Upper lobe of left lung (tissue), 6 donors: ENCODE measurements at regions not wholly inside any gene's neighbourhood (a gene's known extent, or its start where the extent isn't known, plus 50 kb on each side); places are given as distances from the start of the nearest gene placed in this dataset.

Experiments
- ATAC-seq, 2 donors: fragments of 200-7000 bp; cut with Tn5 transposase; one replicate each; pipeline ENCODE4 v1.9.1; 2022; ENCODE audit warnings: mild to moderate bottlenecking in 2 of 2, moderate library complexity in 2 of 2; ENCODE audit not compliant: low FRiP score in 2 of 2
- DNase-seq, 2 donors: peaks; one replicate each; pipeline ENCODE4 v3.0.0-alpha.2; 2019 to 2020
- H3K27ac ChIP-seq, 4 donors: fragments of 200-600 bp; sonication (generic); one replicate each; pipeline ENCODE4 v1.5.1; 2016 to 2019
- H3K27me3 ChIP-seq, 4 donors: fragments of 200-600 bp; sonication (generic); one replicate each; pipeline ENCODE4 v1.5.1; 2017 to 2019
- H3K36me3 ChIP-seq, 4 donors: fragments of 200-600 bp; sonication (generic); one replicate each; pipeline ENCODE4 v1.5.1; 2016 to 2019
- H3K4me1 ChIP-seq, 4 donors: fragments of 200-600 bp; sonication (generic); one replicate each; pipeline ENCODE4 v1.5.1; 2018 to 2019
- H3K4me3 ChIP-seq, 4 donors: fragments of 200-600 bp; sonication (generic); one replicate each; pipeline ENCODE4 v1.5.1; 2017 to 2019; ENCODE audit warnings: mild to moderate bottlenecking in 2 of 4, moderate library complexity in 1 of 4
- H3K9me3 ChIP-seq, 4 donors: fragments of 200-600 bp; sonication (generic); one replicate each; pipeline ENCODE4 v1.5.1; 2018 to 2019
- CTCF ChIP-seq, 6 experiments: fragments of 450-650 bp in 4 of 6; fragments of 200-600 bp in 2 of 6; sonication (generic) in 2 of 6; IDR thresholded peaks; one replicate each; pipeline ENCODE4 v1.5.1; 2016 to 2019; ENCODE audit warnings: antibody characterized with exemption in 6 of 6
- EP300 ChIP-seq, 4 donors: sonication (generic); formaldehyde crosslinking; IDR thresholded peaks; one replicate each; pipeline ENCODE4 v1.5.1; 2017; ENCODE audit warnings: antibody characterized with exemption in 4 of 4, control low read depth in 2 of 4
- POLR2A ChIP-seq, 4 donors: fragments of 450-650 bp; IDR thresholded peaks; one replicate each; pipeline ENCODE4 v1.5.1; 2016 to 2017; ENCODE audit warnings: antibody characterized with exemption in 4 of 4, mild to moderate bottlenecking in 2 of 4
- POLR2AphosphoS5 ChIP-seq, 2 donors: sonication (generic); formaldehyde crosslinking; IDR thresholded peaks; one replicate each; pipeline ENCODE4 v1.5.1; 2017; ENCODE audit warnings: antibody characterized with exemption in 2 of 2
- WGBS, 2 donors: methylation state at CpG; one replicate each; pipeline ENCODE4 v1.1.5; 2017 to 2018; 5-methylcytosine and 5-hydroxymethylcytosine counted together
- donor health status: DM: no; HTN: no; CAD: no; lungs with moderate emphysema.
- donor health status: DM: no; HTN: yes; CAD: no; lungs with severe emphysema.

- no peaks in the 10 kb centered on the region for H3K36me3 ChIP-seq
- TF ChIP-seq POLR2AphosphoS5 (IDR thresholded peaks at IDR 0.05) = no peak
- peak; percentile 76 to 88 (median 82) for TF ChIP-seq CTCF (IDR thresholded peaks at IDR 0.05)
- TF ChIP-seq EP300 (IDR thresholded peaks at IDR 0.05) = no peak
- DNase-seq (peak in 1 of 2 donors; percentile 48), ATAC-seq (peak in 1 of 2 donors; percentile 80)
- WGBS, 2 donors = 10 to 13% methylated on average over 4 of the region's 4 CpGs
- no peaks in the 10 kb centered on the region for H3K27me3 ChIP-seq
- H3K9me3 ChIP-seq = no peaks in the 10 kb centered on the region
- H3K4me1 ChIP-seq = peaks cover 7 to 11% (median 8%) of the 10 kb centered on the region in 4 donors
- no peak overlapping the region for H3K4me3 ChIP-seq
- no peak overlapping the region for H3K27ac ChIP-seq
These were observed 218.8 kb upstream of the BMP4 start for GRCh38 chr14:54175298-54175942.

GRCh38 chr14:54177019-54177418, 219.8 kb upstream of the CDKN3 start:
- TF ChIP-seq POLR2A (IDR thresholded peaks at IDR 0.05) (no peak), CTCF (IDR thresholded peaks at IDR 0.05) (no peak), EP300 (IDR thresholded peaks at IDR 0.05) (no peak), POLR2AphosphoS5 (IDR thresholded peaks at IDR 0.05) (no peak)
- WGBS, 2 donors = 48 to 55% methylated on average over 3 of the region's 3 CpGs
- no peak overlapping the region for H3K4me3 ChIP-seq
- H3K36me3 ChIP-seq = no peaks in the 10 kb centered on the region
- peaks cover 7 to 11% (median 8%) of the 10 kb centered on the region in 4 donors for H3K4me1 ChIP-seq
- no peaks in the 10 kb centered on the region for H3K27me3 ChIP-seq
- no peak overlapping the region for H3K27ac ChIP-seq
- ATAC-seq = no peak
- no peaks in the 10 kb centered on the region for H3K9me3 ChIP-seq
- no peak for DNase-seq

GRCh38 chr14:54177641-54178621, 218.9 kb upstream of the CDKN3 start:
- DNase-seq (no peak), ATAC-seq (no peak)
- Histone ChIP-seq H3K27ac (no peak overlapping the region), H3K4me1 (peaks cover 7 to 11% (median 8%) of the 10 kb centered on the region in 4 donors), H3K36me3 (no peaks in the 10 kb centered on the region), H3K4me3 (no peak overlapping the region), H3K27me3 (no peaks in the 10 kb centered on the region), H3K9me3 (no peaks in the 10 kb centered on the region)
- WGBS, 2 donors = 47 to 49% methylated on average over 9 of the region's 9 CpGs
- no peak for TF ChIP-seq POLR2AphosphoS5 (IDR thresholded peaks at IDR 0.05)
- TF ChIP-seq CTCF (IDR thresholded peaks at IDR 0.05) = no peak
- no peak for TF ChIP-seq POLR2A (IDR thresholded peaks at IDR 0.05)
- TF ChIP-seq EP300 (IDR thresholded peaks at IDR 0.05) = no peak

GRCh38 chr14:54182419-54183045, 214.3 kb upstream of the CDKN3 start:
- no peak overlapping the region for H3K4me3 ChIP-seq
- H3K27ac ChIP-seq = no peak overlapping the region
- no peaks in the 10 kb centered on the region for H3K36me3 ChIP-seq
- no peaks in the 10 kb centered on the region for H3K27me3 ChIP-seq
- no peak for TF ChIP-seq POLR2AphosphoS5 (IDR thresholded peaks at IDR 0.05)
- no peak for TF ChIP-seq EP300 (IDR thresholded peaks at IDR 0.05)
- no peak for TF ChIP-seq CTCF (IDR thresholded peaks at IDR 0.05)
- TF ChIP-seq POLR2A (IDR thresholded peaks at IDR 0.05) = no peak
- DNase-seq = no peak
- peaks cover 0 to 4% (median 0%) of the 10 kb centered on the region in 4 donors for H3K4me1 ChIP-seq
- ATAC-seq = no peak
- WGBS, 2 donors = 76 to 83% methylated on average over 2 of the region's 2 CpGs
- no peaks in the 10 kb centered on the region for H3K9me3 ChIP-seq
